ENCODE measurements at regions not wholly inside any gene's neighbourhood (a gene's known extent, or its start where the extent isn't known, plus 50 kb on each side); places are given as distances from the start of the nearest gene placed in this dataset.
A peak's percentile ranks its signal among the peaks of the same experiment; 100 is the strongest.

DNA sequence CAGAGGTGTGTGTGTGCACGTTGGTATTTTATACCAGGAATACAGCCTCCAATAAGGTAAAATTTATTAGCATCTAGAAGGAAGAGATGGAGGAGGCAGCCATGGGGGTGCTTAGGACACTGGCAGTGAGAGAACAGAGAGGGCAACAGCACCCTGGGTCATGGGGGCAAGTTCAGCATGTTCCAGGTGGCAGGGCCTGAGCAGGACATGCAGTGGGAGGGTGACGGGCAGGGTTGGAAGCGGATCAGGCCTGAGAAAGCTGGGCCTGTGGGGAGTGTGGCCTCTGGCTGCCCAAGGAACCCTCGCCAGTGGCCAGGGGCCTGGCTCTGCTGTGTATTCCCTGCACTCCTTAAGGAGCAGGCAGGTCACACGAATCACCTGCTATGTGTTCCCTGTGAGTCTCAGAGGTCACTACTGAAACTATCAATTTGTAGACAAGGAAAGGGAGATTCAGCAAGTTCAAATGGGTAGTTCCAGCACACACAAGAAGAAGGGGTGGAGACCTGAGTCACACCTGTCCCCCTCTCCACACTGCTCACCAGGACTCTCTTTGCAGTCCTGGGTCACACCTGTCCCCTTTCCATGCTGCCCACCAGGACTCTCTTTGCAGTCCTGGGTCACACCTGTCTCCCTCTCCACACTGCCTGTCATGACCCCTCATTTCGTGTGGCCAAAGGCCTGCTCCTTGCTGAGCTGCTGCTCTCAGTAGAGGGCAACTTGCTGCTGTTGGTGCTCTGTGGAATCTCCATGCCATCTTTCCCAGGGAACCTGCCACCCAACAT, 463.9 kb upstream of the HS6ST1 start:
- TF ChIP-seq, protein P1, sequence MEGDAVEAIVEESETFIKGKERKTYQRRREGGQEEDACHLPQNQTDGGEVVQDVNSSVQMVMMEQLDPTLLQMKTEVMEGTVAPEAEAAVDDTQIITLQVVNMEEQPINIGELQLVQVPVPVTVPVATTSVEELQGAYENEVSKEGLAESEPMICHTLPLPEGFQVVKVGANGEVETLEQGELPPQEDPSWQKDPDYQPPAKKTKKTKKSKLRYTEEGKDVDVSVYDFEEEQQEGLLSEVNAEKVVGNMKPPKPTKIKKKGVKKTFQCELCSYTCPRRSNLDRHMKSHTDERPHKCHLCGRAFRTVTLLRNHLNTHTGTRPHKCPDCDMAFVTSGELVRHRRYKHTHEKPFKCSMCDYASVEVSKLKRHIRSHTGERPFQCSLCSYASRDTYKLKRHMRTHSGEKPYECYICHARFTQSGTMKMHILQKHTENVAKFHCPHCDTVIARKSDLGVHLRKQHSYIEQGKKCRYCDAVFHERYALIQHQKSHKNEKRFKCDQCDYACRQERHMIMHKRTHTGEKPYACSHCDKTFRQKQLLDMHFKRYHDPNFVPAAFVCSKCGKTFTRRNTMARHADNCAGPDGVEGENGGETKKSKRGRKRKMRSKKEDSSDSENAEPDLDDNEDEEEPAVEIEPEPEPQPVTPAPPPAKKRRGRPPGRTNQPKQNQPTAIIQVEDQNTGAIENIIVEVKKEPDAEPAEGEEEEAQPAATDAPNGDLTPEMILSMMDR (IDR thresholded peaks at IDR 0.05; ENCODE audit: low read depth, low read length) = no peak
- no peak for DNase-seq (ENCODE audit: low read depth in 2 of 2)

DNA sequence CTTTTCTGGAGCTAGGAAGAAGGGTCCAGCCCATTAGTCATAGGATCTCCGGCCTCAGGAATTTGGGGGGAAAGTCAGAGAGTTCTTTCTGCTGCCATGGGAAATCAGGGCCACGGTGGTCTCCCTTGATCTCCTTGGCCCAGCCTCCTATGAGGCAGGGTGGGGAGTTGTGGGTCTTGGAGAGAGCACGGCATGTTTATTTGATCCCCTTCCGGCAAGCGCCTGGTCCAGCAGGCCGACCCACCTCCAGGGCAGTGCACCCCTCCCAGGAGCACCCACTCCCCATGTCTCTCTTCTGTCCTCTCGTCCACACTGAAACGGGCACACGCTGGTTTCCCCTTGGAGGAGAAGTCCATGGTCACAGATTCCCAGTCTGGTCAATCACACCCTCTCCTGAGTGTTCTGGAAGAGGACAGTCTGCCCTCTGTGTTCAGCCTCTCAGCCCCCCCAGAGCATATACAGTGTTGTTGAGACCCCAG, 464.6 kb upstream of the HS6ST1 start:
- TF ChIP-seq, protein P1 (IDR thresholded peaks at IDR 0.05; ENCODE audit: low read depth, low read length) = no peak
- no peak overlapping the region for H3K4me3 ChIP-seq (replicated peaks in 1 of 2; ENCODE audit: low read depth in 2 of 2, low read length in 2 of 2)
- no peak for DNase-seq (ENCODE audit: low read depth in 2 of 2)

More for the DNA sequence above, 463.9 kb upstream of the HS6ST1 start:
- no peak overlapping the region for H3K4me3 ChIP-seq (replicated peaks in 1 of 2; ENCODE audit: low read depth in 2 of 2, low read length in 2 of 2)

DNA sequence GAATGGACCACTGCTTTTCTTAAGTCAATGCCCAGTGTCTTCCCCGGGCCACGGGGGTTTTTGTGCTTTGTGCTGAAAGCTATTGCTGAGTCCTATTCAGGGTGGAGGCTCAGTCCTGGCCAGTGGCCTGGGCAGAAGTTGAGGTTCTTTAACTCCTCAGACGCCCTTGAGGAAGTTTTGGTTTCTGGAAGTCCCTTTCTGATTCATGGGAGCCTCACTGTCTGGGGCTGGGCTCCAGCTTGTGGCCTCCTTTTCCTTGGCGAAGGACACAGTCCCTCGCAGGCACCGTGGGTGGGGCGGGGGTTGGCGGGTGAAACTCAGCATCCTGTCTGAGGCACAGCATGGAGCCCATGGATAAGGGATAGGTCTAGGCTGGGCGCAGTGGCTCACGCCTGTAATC, 465.2 kb upstream of the HS6ST1 start:
- DNase-seq (ENCODE audit: low read depth in 2 of 2) = no peak
- TF ChIP-seq, protein P1 (IDR thresholded peaks at IDR 0.05; ENCODE audit: low read depth, low read length) = no peak
- no peak overlapping the region for H3K4me3 ChIP-seq (replicated peaks in 1 of 2; ENCODE audit: low read depth in 2 of 2, low read length in 2 of 2)

DNA sequence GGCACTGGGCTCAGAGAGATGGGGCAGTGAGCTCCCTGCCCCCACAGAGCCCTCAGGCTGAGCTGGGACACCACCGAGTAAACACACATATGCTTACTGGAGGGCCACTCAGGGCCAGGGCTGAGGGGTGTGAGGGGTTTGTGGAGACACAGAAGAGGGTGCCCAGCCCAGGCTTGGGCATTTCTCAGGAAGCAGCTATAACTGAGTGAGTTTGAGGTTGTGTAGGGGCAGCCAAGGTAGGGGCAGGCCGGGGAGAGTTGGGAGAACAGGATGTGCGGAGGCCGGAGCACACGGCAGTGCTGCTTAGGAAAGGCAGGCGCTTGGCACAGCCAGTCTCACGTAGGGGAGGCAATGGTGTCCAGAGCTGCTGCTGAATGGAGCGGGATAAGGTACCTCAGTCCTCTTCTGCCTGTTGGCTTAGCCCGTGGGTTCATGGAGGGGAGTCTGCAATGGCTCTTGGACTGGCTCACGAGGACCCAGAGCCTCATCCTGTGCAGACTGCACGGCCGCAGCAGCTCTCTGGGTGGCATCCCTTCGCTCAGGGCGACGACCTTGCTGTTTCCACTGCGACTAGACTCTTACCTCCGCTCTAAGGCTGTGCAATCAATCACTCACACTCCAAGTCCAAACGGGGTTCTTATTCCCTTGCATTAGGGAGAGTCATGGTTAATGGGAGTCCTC, 466.1 kb upstream of the HS6ST1 start:
- H3K4me3 ChIP-seq (replicated peaks in 1 of 2; ENCODE audit: low read depth in 2 of 2, low read length in 2 of 2) = no peak overlapping the region
- DNase-seq (ENCODE audit: low read depth in 2 of 2) = no peak
- TF ChIP-seq, protein P1 (IDR thresholded peaks at IDR 0.05; ENCODE audit: low read depth, low read length) = no peak

DNA sequence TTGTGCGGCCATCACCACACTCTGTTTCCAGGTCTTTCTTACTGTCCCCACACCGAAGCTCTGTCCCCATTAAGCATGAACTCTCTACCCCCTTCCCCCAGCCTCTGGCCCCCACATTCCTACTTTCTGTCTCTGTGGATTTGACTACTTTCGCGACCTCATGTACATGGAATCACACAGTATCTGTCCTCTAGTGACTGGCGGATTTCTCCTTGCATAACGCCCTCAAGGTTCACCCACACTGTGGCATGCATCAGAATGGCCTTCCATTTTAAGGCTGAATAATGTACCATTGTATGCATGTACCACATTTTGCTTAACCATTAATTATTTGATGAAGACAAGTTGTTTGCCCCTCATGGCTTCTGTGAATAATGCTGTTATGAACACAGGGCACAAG, 467.6 kb upstream of the HS6ST1 start:
- DNase-seq (ENCODE audit: low read depth in 2 of 2) = no peak
- H3K4me3 ChIP-seq (replicated peaks in 1 of 2; ENCODE audit: low read depth in 2 of 2, low read length in 2 of 2) = no peak overlapping the region
- TF ChIP-seq, protein P1 (IDR thresholded peaks at IDR 0.05; ENCODE audit: low read depth, low read length) = no peak

DNA sequence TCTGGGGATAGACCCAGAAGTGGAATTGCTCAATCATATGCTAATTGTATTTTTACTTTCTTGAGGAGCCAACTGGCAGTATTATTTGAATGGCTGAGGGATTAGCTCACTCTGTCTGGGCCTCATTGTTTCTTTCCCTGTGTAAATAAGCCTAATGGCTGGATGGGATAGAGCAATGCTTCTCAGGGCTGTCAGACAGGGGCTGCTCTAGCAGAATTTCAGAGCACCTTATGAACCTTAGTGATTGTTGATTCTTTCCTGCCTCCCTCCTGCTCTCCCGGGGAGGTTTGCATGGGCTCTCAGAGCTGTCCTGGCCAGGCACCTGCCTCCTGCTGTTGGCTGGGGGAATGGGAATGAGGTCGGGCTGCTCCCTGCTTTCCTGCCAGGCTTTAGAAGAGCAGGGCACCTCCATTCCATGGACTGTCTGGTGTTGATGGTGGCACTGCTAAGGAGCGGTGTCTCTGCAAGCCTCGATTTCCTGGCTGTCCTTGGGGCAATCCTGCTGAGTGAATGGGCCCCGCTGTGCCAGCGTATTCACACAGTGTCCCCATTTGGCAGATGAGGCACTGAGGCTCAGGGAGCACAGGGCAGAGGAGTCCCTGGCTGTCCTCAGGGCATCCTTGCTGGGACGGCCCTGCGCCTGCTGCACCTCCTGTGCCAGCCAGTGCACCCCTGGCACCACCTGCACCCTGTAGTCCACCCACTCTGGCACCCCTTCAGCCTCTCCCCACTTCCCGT, 468.2 kb upstream of the HS6ST1 start:
- DNase-seq (ENCODE audit: low read depth in 2 of 2) = peak; percentile 6 to 8
- TF ChIP-seq, protein P1 (IDR thresholded peaks at IDR 0.05; ENCODE audit: low read depth, low read length) = no peak
- H3K4me3 ChIP-seq (replicated peaks in 1 of 2; ENCODE audit: low read depth in 2 of 2, low read length in 2 of 2) = no peak overlapping the region
